Psoas muscle (tissue), 7 donors: ENCODE measurements at regions not wholly inside any gene's neighbourhood (a gene's known extent, or its start where the extent isn't known, plus 50 kb on each side); places are given as distances from the start of the nearest gene placed in this dataset.
"Not testable (repeated sequence)": the region's sequence is repeated elsewhere in the genome, so short reads cannot be mapped to it uniquely, and the experiment has no call there.

ENCODE experiments used
- ATAC-seq, 4 donors: fragments of 200-7000 bp; cut with Tn5 transposase; one replicate each; pipeline ENCODE4 v1.9.1; 2020; ENCODE audit warnings: moderate library complexity in 3 of 4, mild to moderate bottlenecking in 2 of 4
- DNase-seq, 2 donors: peaks; one replicate each; pipeline ENCODE4 v3.0.0-alpha.2; 2020
- H3K27ac ChIP-seq: fragments of 200-600 bp; one replicate; pipeline ENCODE4 v1.8.0; 2022
- H3K27me3 ChIP-seq, 3 donors: fragments of 200-600 bp in 1 of 3; one replicate each; pipeline versions ENCODE4 v1.6.1 to v1.8.0; 2013 to 2022; ENCODE audit warnings: low read length in 2 of 3, mild to moderate bottlenecking in 2 of 3, moderate library complexity in 1 of 3; ENCODE audit not compliant: insufficient read depth in 3 of 3
- H3K36me3 ChIP-seq, 2 donors: fragments of 200-600 bp in 1 of 2; one replicate each; pipeline versions ENCODE4 v1.6.1 to v1.8.0; 2013 to 2022; ENCODE audit warnings: low read depth in 1 of 2, mild to moderate bottlenecking in 1 of 2, moderate library complexity in 1 of 2; ENCODE audit not compliant: insufficient read depth in 1 of 2
- H3K4me1 ChIP-seq: fragments of 200-600 bp; one replicate; pipeline ENCODE4 v1.8.0; 2022
- H3K4me3 ChIP-seq: fragments of 200-600 bp; one replicate; pipeline ENCODE4 v1.8.0; 2022; ENCODE audit warnings: mild to moderate bottlenecking
- H3K9me3 ChIP-seq: fragments of 200-600 bp; one replicate; pipeline ENCODE4 v1.8.0; 2022
- CTCF ChIP-seq: fragments of 200-600 bp; IDR thresholded peaks from one replicate; pipeline ENCODE4 v1.8.0; 2022; ENCODE audit warnings: antibody characterized with exemption
- WGBS, 3 donors: extraction: QIAGEN DNeasy Blood & Tissue Kit; methylation state at CpG; one replicate each; pipeline versions ENCODE4 v1.1.6 to v1.1.7; 2013; 5-methylcytosine and 5-hydroxymethylcytosine counted together
- intact Hi-C, 2 donors: fragments of 100-400 bp; cut with DNase I; formaldehyde crosslinking; loops; one replicate each; pipeline versions ENCODE4 v1.11.0 to v1.14.2; 2022
- donor health status: healthy with polysubstance abuse.
- donor health status: DM: no; HTN: no; CAD: no; lungs with moderate emphysema.
- donor health status: Bipolar disorder and iron deficiency.
- donor health status: healthy.
- donor health status: DM: yes; HTN: yes; CAD: no.
- donor health status: DM: no; HTN: no; CAD: no.
- donor health status: DM: yes; HTN: yes; CAD: no.

- no peak overlapping the region for H3K27ac ChIP-seq
- 56 to 67% (median 61%) methylated on average over 2 of the region's 2 CpGs for WGBS, 3 donors
- ATAC-seq (no peak), DNase-seq (no peak)
- intact Hi-C loops = no loop called here
- no peaks in the 10 kb centered on the region for H3K4me1 ChIP-seq
- H3K27me3 ChIP-seq = peaks cover 0 to 2% (median 0%) of the 10 kb centered on the region in 3 donors
- no peaks in the 10 kb centered on the region for H3K36me3 ChIP-seq
- H3K4me3 ChIP-seq = no peak overlapping the region
- TF ChIP-seq CTCF = no peak
- no peaks in the 10 kb centered on the region for H3K9me3 ChIP-seq
These were observed 610.8 kb downstream of the GATA3 start for GRCh38 chr10:8665322-8665721.

- TF ChIP-seq CTCF = no peak
- H3K4me1 ChIP-seq = no peaks in the 10 kb centered on the region
- peaks cover 0 to 2% (median 0%) of the 10 kb centered on the region in 3 donors for H3K27me3 ChIP-seq
- no peak overlapping the region for H3K4me3 ChIP-seq
- H3K36me3 ChIP-seq = no peaks in the 10 kb centered on the region
- ATAC-seq (no peak), DNase-seq (no peak)
- H3K9me3 ChIP-seq = no peaks in the 10 kb centered on the region
- WGBS, 3 donors = 77 to 89% (median 80%) methylated on average over 2 of the region's 2 CpGs
- intact Hi-C loops = no loop called here
- H3K27ac ChIP-seq = no peak overlapping the region
These were observed 616.0 kb downstream of the GATA3 start for GRCh38 chr10:8670461-8670860.

- 62 to 91% (median 90%) methylated on average over 3 of the region's 3 CpGs for WGBS, 3 donors
- TF ChIP-seq CTCF = no peak
- no peak overlapping the region for H3K4me3 ChIP-seq
- H3K27me3 ChIP-seq = no peaks in the 10 kb centered on the region
- no peaks in the 10 kb centered on the region for H3K4me1 ChIP-seq
- no peak for ATAC-seq
- H3K9me3 ChIP-seq = no peaks in the 10 kb centered on the region
- H3K27ac ChIP-seq = no peak overlapping the region
- intact Hi-C loops = no loop called here
- no peak for DNase-seq
- H3K36me3 ChIP-seq = no peaks in the 10 kb centered on the region
These were observed 619.7 kb downstream of the GATA3 start for GRCh38 chr10:8674230-8674629.

GRCh38 chr10:8677642-8678041 is 623.2 kb downstream of the GATA3 start:
- DNase-seq (no peak), ATAC-seq (no peak)
- no peak for TF ChIP-seq CTCF
- WGBS, 3 donors = 59 to 68% (median 60%) methylated on average over 6 of the region's 6 CpGs
- Histone ChIP-seq H3K27me3 (no peaks in the 10 kb centered on the region), H3K9me3 (no peaks in the 10 kb centered on the region), H3K36me3 (no peaks in the 10 kb centered on the region), H3K4me3 (no peak overlapping the region), H3K27ac (no peak overlapping the region), H3K4me1 (no peaks in the 10 kb centered on the region)
- intact Hi-C loops = no loop called here

GRCh38 chr10:8684916-8685315 is 630.4 kb downstream of the GATA3 start:
- H3K27ac ChIP-seq, DNase-seq, H3K4me1 ChIP-seq, H3K4me3 ChIP-seq, H3K27me3 ChIP-seq, ATAC-seq, intact Hi-C loops, H3K36me3 ChIP-seq, H3K9me3 ChIP-seq: not testable (repeated sequence)
- 88 to 91% (median 88%) methylated on average over 3 of the region's 3 CpGs for WGBS, 3 donors
